Testis (tissue), 2 donors: ENCODE measurements at regions not wholly inside any gene's neighbourhood (a gene's known extent, or its start where the extent isn't known, plus 50 kb on each side); places are given as distances from the start of the nearest gene placed in this dataset.

Experiments
- DNase-seq: peaks from one replicate; pipeline ENCODE4 v3.0.0-alpha.2; 2019
- H3K27ac ChIP-seq, 2 donors: fragments of 200-600 bp; sonication (generic); one replicate each; pipeline ENCODE4 v1.5.1; 2019
- H3K27me3 ChIP-seq: fragments of 200-600 bp; sonication (generic); one replicate; pipeline ENCODE4 v1.5.1; 2019
- H3K36me3 ChIP-seq: fragments of 200-600 bp; sonication (generic); one replicate; pipeline ENCODE4 v1.5.1; 2017; ENCODE audit warnings: low read depth; ENCODE audit errors: missing control alignments
- H3K4me1 ChIP-seq: fragments of 200-600 bp; sonication (generic); one replicate; pipeline ENCODE4 v1.5.1; 2019
- H3K4me3 ChIP-seq, 2 donors: fragments of 200-600 bp; sonication (generic); one replicate each; pipeline ENCODE4 v1.5.1; 2017 to 2019
- H3K9me3 ChIP-seq: fragments of 200-600 bp; sonication (generic); one replicate; pipeline ENCODE4 v1.5.1; 2017
- POLR2A ChIP-seq: fragments of 450-650 bp; IDR thresholded peaks from one replicate; pipeline ENCODE4 v1.6.1; 2017; ENCODE audit warnings: antibody characterized with exemption, mild to moderate bottlenecking, moderate library complexity
- WGBS, 2 donors: methylation state at CpG; one replicate each; pipeline ENCODE4 v1.1.5; 2018; 5-methylcytosine and 5-hydroxymethylcytosine counted together
- intact Hi-C: fragments of 100-400 bp; cut with DNase I; formaldehyde crosslinking; loops from one replicate; pipeline ENCODE4 v1.15.1; 2023; ENCODE audit warnings: low total_unique reads
- TF ChIP-seq, protein P1 (sequence below), 3 experiments: fragments of 450-650 bp in 2 of 3; fragments of 200-600 bp in 1 of 3; sonication (generic) in 1 of 3; IDR thresholded peaks; one replicate each; pipeline ENCODE4 v1.5.1; 2016 to 2019; ENCODE audit warnings: antibody characterized with exemption in 3 of 3, mild to moderate bottlenecking in 2 of 3, moderate library complexity in 1 of 3

DNA sequence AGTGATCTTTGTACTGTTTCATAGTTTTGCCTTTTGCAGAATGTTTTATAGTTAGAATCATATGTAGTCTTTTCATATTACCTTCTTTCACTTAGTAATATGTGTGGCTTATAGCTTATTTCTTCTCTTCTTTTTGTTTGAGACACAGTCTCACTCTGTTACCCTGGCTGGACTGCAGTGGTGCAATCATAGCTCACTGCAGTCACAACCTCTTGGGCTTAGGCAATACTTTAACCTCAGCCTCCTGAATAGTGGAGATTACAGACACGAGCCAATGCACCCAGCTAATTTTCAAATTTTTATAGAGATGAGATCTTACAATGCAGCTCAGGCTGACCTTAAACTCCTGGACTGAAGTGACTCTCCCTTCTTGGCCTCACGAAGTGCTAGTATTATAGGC lies 435.4 kb upstream of the HSFY2 start:
- no peak for DNase-seq
- intact Hi-C loops: no loop called here
- H3K36me3 ChIP-seq: no peaks in the 10 kb centered on the region
- no peaks in the 10 kb centered on the region for H3K27me3 ChIP-seq
- no peak overlapping the region for H3K27ac ChIP-seq
- no peak for TF ChIP-seq POLR2A
- TF ChIP-seq, protein P1, sequence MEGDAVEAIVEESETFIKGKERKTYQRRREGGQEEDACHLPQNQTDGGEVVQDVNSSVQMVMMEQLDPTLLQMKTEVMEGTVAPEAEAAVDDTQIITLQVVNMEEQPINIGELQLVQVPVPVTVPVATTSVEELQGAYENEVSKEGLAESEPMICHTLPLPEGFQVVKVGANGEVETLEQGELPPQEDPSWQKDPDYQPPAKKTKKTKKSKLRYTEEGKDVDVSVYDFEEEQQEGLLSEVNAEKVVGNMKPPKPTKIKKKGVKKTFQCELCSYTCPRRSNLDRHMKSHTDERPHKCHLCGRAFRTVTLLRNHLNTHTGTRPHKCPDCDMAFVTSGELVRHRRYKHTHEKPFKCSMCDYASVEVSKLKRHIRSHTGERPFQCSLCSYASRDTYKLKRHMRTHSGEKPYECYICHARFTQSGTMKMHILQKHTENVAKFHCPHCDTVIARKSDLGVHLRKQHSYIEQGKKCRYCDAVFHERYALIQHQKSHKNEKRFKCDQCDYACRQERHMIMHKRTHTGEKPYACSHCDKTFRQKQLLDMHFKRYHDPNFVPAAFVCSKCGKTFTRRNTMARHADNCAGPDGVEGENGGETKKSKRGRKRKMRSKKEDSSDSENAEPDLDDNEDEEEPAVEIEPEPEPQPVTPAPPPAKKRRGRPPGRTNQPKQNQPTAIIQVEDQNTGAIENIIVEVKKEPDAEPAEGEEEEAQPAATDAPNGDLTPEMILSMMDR (IDR thresholded peaks at IDR 0.05): no peak
- H3K9me3 ChIP-seq: no peaks in the 10 kb centered on the region
- WGBS, 2 donors: 48 to 72% methylated on average over 2 of the region's 2 CpGs
- H3K4me1 ChIP-seq: no peaks in the 10 kb centered on the region
- no peak overlapping the region for H3K4me3 ChIP-seq

DNA sequence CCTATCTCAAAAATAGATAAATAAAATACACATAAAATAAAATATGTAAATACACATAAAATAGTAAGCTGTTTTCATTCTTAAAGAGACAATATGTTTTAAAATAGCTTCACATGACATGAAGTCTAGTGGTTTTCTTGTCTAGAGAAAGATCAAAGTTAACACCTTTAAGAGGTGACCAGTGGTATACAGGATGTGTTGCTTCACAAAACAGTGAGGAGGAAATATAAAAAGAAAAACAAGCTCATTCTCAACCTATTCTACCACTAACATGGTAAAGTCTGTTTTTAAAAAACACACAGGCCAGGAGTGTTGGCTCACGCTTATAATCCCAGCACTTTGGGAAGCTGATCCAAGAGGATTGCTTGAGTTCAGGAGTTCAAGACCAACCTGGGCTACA lies 433.5 kb upstream of the HSFY2 start:
- Histone ChIP-seq H3K36me3 (no peaks in the 10 kb centered on the region), H3K4me1 (no peaks in the 10 kb centered on the region), H3K9me3 (no peaks in the 10 kb centered on the region), H3K27me3 (no peaks in the 10 kb centered on the region), H3K27ac (no peak overlapping the region), H3K4me3 (no peak overlapping the region)
- no peak for DNase-seq
- TF ChIP-seq, protein P1 (IDR thresholded peaks at IDR 0.05): no peak
- TF ChIP-seq POLR2A: no peak
- 80 to 91% methylated on average over 1 of the region's 1 CpG for WGBS, 2 donors
- intact Hi-C loops: no loop called here

DNA sequence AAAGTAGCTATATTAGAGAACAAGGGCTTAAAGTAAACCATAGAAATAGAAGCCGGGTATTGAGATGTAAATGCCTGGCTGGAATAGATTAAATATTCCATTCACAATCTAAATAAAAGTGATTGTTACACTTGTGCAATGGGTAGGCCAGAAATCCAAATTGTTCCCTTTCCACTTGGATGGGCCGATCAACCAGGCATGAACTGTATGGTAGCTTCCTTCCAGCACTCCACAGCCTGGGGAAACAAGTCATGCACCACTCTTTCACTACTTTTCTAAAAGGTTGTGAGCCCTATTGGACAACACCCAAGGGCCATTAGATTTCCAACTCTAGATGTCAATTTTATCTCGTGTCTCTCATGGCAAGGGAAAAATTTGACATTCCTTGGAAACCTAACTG lies 407.3 kb upstream of the HSFY2 start:
- DNase-seq: no peak
- TF ChIP-seq, protein P1 (IDR thresholded peaks at IDR 0.05): no peak
- no peak for TF ChIP-seq POLR2A
- Histone ChIP-seq H3K27ac (no peak overlapping the region), H3K36me3 (no peaks in the 10 kb centered on the region), H3K9me3 (no peaks in the 10 kb centered on the region), H3K4me3 (no peak overlapping the region), H3K4me1 (no peaks in the 10 kb centered on the region), H3K27me3 (no peaks in the 10 kb centered on the region)
- intact Hi-C loops: no loop called here
- WGBS, 2 donors: 43 to 78% methylated on average over 3 of the region's 3 CpGs

DNA sequence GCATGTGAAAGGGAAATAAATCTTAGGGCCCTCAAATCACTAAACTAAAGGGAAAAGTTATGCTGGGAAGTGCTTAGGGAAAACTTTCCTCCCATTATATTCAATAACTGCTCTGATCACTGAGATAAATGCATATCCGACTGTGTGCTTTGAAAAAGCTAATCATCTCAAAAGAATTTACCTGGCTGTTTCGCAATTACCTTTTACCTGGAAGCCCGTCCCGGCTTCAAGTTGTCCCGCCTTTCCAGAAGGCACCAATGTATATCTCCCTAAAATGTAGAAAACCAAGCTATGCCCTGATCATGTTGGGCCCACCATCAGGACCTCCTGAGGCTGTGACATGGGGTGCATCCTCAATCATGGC lies 394.6 kb upstream of the HSFY2 start:
- Histone ChIP-seq H3K27ac (no peak overlapping the region), H3K4me1 (no peaks in the 10 kb centered on the region), H3K9me3 (no peaks in the 10 kb centered on the region), H3K36me3 (no peaks in the 10 kb centered on the region), H3K4me3 (no peak overlapping the region), H3K27me3 (no peaks in the 10 kb centered on the region)
- intact Hi-C loops: no loop called here
- DNase-seq: no peak
- TF ChIP-seq, protein P1 (IDR thresholded peaks at IDR 0.05): no peak
- TF ChIP-seq POLR2A: no peak
- WGBS, 2 donors: 10 to 97% methylated on average over 2 to 5 of the region's 5 CpGs

DNA sequence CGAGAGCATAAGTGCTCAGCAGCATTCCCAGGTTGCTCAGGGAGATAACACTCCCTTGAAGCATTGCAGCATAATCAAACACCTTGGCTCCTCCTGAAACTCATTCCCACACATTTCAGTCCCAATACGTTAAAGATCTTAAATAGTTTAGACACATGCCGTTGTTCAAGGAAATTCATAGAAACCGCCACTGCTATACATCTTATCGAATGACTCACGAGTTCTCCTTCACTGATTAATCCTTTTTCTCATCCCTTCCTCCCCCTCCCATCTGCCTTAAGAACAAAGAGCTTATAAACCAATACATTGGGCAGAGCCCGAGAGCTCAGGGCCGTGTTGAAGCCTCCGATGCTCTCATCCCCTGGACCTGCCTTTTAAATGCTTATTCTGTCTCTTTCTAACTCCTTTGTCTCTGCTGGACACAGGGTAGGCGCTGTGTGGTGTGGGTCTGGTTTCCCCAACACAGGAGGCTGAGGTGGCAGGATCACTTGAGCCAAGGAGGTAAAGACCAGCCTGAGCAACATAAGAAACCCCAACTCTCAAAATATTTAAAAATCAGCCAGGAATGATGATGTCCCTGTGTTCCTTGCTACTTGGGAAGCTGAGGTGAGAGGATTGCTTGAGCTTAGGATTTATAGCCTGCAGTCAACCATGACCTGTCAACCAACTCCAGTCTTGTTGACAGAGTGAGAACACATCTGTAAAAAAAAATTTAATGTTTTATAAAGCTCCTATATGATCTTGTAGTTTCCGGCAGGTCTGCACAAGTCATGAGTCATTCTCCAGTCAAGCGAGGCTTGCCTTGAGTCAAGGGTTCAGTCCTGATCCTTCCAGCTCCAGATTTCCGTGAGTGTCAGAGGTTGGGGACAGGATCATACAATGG lies 394.0 kb upstream of the HSFY2 start:
- Histone ChIP-seq H3K27me3 (no peaks in the 10 kb centered on the region), H3K4me1 (no peaks in the 10 kb centered on the region), H3K9me3 (no peaks in the 10 kb centered on the region), H3K4me3 (no peak overlapping the region), H3K27ac (no peak overlapping the region), H3K36me3 (no peaks in the 10 kb centered on the region)
- TF ChIP-seq, protein P1 (IDR thresholded peaks at IDR 0.05): no peak
- no peak for TF ChIP-seq POLR2A
- WGBS, 2 donors: 50 to 61% methylated on average over 13 of the region's 13 CpGs
- DNase-seq: no peak
- intact Hi-C loops: no loop called here
